C4-2B (cell line): ENCODE measurements at regions not wholly inside any gene's neighbourhood (a gene's known extent, or its start where the extent isn't known, plus 50 kb on each side); places are given as distances from the start of the nearest gene placed in this dataset.

ENCODE experiments used
- H3K27ac ChIP-seq: fragments of 450-650 bp; 2 replicates; pipeline ENCODE4 v1.5.1; 2017
- ZFX ChIP-seq: fragments of 450-650 bp; IDR thresholded peaks from 2 replicates; pipeline ENCODE4 v1.6.1; 2017
- TF ChIP-seq, protein P1 (sequence below): fragments of 450-650 bp; conservative IDR thresholded peaks from 2 replicates; pipeline ENCODE4 v1.5.1; 2017; ENCODE audit warnings: mild to moderate bottlenecking

DNA sequence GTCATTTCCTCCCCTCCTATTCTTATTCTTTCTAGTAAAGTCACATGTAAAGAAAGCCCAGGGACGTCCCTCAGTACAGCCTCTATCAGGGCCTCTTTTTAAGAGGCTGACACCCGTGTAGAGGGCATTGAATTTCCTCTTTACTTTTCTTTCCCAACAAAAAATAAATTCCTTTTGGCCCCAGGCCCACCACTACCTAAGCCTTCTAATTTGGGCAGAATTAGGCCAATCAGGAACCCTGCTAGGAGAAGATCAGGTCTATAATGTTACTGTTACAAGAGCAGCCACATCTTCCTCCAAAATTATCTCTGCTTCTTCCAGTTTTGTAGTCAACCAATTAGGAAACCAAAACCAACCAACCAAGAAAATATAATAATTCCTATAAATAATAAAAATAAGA lies 189.6 kb upstream of the NREP start:
- no peak overlapping the region for H3K27ac ChIP-seq
- TF ChIP-seq, protein P1, sequence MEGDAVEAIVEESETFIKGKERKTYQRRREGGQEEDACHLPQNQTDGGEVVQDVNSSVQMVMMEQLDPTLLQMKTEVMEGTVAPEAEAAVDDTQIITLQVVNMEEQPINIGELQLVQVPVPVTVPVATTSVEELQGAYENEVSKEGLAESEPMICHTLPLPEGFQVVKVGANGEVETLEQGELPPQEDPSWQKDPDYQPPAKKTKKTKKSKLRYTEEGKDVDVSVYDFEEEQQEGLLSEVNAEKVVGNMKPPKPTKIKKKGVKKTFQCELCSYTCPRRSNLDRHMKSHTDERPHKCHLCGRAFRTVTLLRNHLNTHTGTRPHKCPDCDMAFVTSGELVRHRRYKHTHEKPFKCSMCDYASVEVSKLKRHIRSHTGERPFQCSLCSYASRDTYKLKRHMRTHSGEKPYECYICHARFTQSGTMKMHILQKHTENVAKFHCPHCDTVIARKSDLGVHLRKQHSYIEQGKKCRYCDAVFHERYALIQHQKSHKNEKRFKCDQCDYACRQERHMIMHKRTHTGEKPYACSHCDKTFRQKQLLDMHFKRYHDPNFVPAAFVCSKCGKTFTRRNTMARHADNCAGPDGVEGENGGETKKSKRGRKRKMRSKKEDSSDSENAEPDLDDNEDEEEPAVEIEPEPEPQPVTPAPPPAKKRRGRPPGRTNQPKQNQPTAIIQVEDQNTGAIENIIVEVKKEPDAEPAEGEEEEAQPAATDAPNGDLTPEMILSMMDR = no peak
- no peak for TF ChIP-seq ZFX

- no peak for TF ChIP-seq ZFX
- no peak overlapping the region for H3K27ac ChIP-seq
Observed at GRCh38 chr5:111945535-111945934, 188.5 kb upstream of the NREP start.

- TF ChIP-seq, protein P1 = no peak
- no peak for TF ChIP-seq ZFX
- H3K27ac ChIP-seq = no peak overlapping the region
Observed at GRCh38 chr5:111942661-111943401, 185.8 kb upstream of the NREP start.

GRCh38 chr5:111942201-111942600 lies 185.2 kb upstream of the NREP start:
- H3K27ac ChIP-seq = no peak overlapping the region
- no peak for TF ChIP-seq ZFX
- TF ChIP-seq, protein P1 = no peak

- TF ChIP-seq ZFX = no peak
- TF ChIP-seq, protein P1 = no peak
Observed at GRCh38 chr5:111937094-111937493, 180.1 kb upstream of the NREP start.

GRCh38 chr5:111935835-111936234 lies 178.8 kb upstream of the NREP start:
- TF ChIP-seq ZFX = no peak
- TF ChIP-seq, protein P1 = no peak
- no peak overlapping the region for H3K27ac ChIP-seq

More at GRCh38 chr5:111937094-111937493, 180.1 kb upstream of the NREP start:
- H3K27ac ChIP-seq = no peak overlapping the region

DNA sequence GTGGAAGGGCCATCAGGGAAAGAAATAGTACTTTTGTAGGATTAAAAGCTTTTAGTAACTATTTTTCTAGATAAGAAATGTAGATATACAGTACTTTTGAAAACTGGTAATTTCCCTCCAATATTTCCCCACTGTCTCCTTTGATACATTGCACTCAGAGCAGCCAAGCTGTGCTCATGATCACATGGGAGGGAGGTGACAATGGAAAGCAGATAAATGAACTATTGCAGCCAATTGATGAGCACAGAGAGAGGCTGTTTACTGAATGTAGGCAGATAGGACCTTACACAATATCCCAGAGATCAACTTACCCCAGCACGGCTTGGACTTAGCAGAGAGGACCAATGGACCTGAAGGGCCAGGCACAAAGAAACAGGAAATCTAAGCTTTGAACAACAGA lies 178.0 kb upstream of the NREP start:
- H3K27ac ChIP-seq = no peak overlapping the region
- TF ChIP-seq, protein P1 = no peak
- TF ChIP-seq ZFX = no peak

DNA sequence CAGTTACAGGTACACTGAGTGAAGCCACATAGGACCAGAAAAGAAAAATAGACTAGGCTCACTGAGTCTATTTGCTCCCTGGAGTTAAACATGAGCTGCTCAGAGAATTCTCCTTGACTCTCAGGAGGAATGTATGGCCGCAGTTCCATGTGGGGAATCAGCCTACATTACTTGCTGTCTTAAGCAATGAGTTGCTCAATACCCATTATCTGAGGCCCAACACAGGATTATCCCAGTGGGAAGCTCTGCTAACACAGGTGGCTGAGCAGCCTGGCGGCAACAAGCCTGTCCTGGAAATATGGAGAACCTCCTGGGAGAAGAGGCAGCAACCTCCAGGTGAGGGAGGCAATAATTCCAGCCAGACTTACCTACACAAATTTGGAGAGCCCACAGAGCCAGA lies 177.5 kb upstream of the NREP start:
- H3K27ac ChIP-seq = no peak overlapping the region
- TF ChIP-seq, protein P1 = no peak
- no peak for TF ChIP-seq ZFX
